ENCODE measurements at regions not wholly inside any gene's neighbourhood (a gene's known extent, or its start where the extent isn't known, plus 50 kb on each side); places are given as distances from the start of the nearest gene placed in this dataset.

GRCh38 chr2:217195658-217196446 is 336.0 kb upstream of the TNP1 start:
- in situ Hi-C loops (cut with MboI; ENCODE audit: low pct_unique_long_range_greater_than_20kb, low sequenced_read_pairs) = no loop called here
- DNase-seq = no peak

- no peak for DNase-seq
- in situ Hi-C loops (cut with MboI; ENCODE audit: low pct_unique_long_range_greater_than_20kb, low sequenced_read_pairs) = no loop called here
These were observed 335.2 kb upstream of the TNP1 start for GRCh38 chr2:217195016-217195415.

GRCh38 chr2:217193431-217194340 is 333.8 kb upstream of the TNP1 start:
- in situ Hi-C loops (cut with MboI; ENCODE audit: low pct_unique_long_range_greater_than_20kb, low sequenced_read_pairs) = no loop called here
- DNase-seq = no peak

- in situ Hi-C loops (cut with MboI; ENCODE audit: low pct_unique_long_range_greater_than_20kb, low sequenced_read_pairs) = no loop called here
- no peak for DNase-seq
These were observed 332.5 kb upstream of the TNP1 start for GRCh38 chr2:217192366-217192765.

GRCh38 chr2:217189747-217190146 is 329.9 kb upstream of the TNP1 start:
- in situ Hi-C loops (cut with MboI; ENCODE audit: low pct_unique_long_range_greater_than_20kb, low sequenced_read_pairs) = no loop called here
- DNase-seq = no peak

GRCh38 chr2:217189131-217189530 is 329.3 kb upstream of the TNP1 start:
- in situ Hi-C loops (cut with MboI; ENCODE audit: low pct_unique_long_range_greater_than_20kb, low sequenced_read_pairs) = no loop called here
- DNase-seq = no peak

- no peak for DNase-seq
- in situ Hi-C loops (cut with MboI; ENCODE audit: low pct_unique_long_range_greater_than_20kb, low sequenced_read_pairs) = no loop called here
These were observed 326.9 kb upstream of the TNP1 start for GRCh38 chr2:217186668-217187159.

- no peak for DNase-seq
- in situ Hi-C loops (cut with MboI; ENCODE audit: low pct_unique_long_range_greater_than_20kb, low sequenced_read_pairs) = no loop called here
These were observed 326.3 kb upstream of the TNP1 start for GRCh38 chr2:217186152-217186551.

- in situ Hi-C loops (cut with MboI; ENCODE audit: low pct_unique_long_range_greater_than_20kb, low sequenced_read_pairs) = no loop called here
- DNase-seq = no peak
These were observed 325.6 kb upstream of the TNP1 start for GRCh38 chr2:217185265-217185995.

- DNase-seq = no peak
- in situ Hi-C loops (cut with MboI; ENCODE audit: low pct_unique_long_range_greater_than_20kb, low sequenced_read_pairs) = no loop called here
These were observed 324.4 kb upstream of the TNP1 start for GRCh38 chr2:217184242-217184641.

- in situ Hi-C loops (cut with MboI; ENCODE audit: low pct_unique_long_range_greater_than_20kb, low sequenced_read_pairs) = no loop called here
- no peak for DNase-seq
These were observed 323.6 kb upstream of the TNP1 start for GRCh38 chr2:217183471-217183870.

- DNase-seq = no peak
- in situ Hi-C loops (cut with MboI; ENCODE audit: low pct_unique_long_range_greater_than_20kb, low sequenced_read_pairs) = no loop called here
These were observed 323.1 kb upstream of the TNP1 start for GRCh38 chr2:217182926-217183325.

- DNase-seq = no peak
- in situ Hi-C loops (cut with MboI; ENCODE audit: low pct_unique_long_range_greater_than_20kb, low sequenced_read_pairs) = no loop called here
These were observed 321.6 kb upstream of the TNP1 start for GRCh38 chr2:217181512-217181911.

- in situ Hi-C loops (cut with MboI; ENCODE audit: low pct_unique_long_range_greater_than_20kb, low sequenced_read_pairs) = no loop called here
- DNase-seq = no peak
These were observed 320.0 kb upstream of the TNP1 start for GRCh38 chr2:217179854-217180253.

GRCh38 chr2:217178341-217178740 is 318.5 kb upstream of the TNP1 start:
- in situ Hi-C loops (cut with MboI; ENCODE audit: low pct_unique_long_range_greater_than_20kb, low sequenced_read_pairs) = no loop called here
- DNase-seq = no peak

GRCh38 chr2:217177720-217178119 is 317.9 kb upstream of the TNP1 start:
- no peak for DNase-seq
- in situ Hi-C loops (cut with MboI; ENCODE audit: low pct_unique_long_range_greater_than_20kb, low sequenced_read_pairs) = no loop called here

GRCh38 chr2:217171874-217172273 is 312.0 kb upstream of the TNP1 start:
- in situ Hi-C loops (cut with MboI; ENCODE audit: low pct_unique_long_range_greater_than_20kb, low sequenced_read_pairs) = no loop called here
- no peak for DNase-seq

GRCh38 chr2:217168496-217168895 is 308.6 kb upstream of the TNP1 start:
- in situ Hi-C loops (cut with MboI; ENCODE audit: low pct_unique_long_range_greater_than_20kb, low sequenced_read_pairs) = no loop called here
- DNase-seq = no peak

GRCh38 chr2:217167531-217167930 is 307.7 kb upstream of the TNP1 start:
- no peak for DNase-seq
- in situ Hi-C loops (cut with MboI; ENCODE audit: low pct_unique_long_range_greater_than_20kb, low sequenced_read_pairs) = no loop called here

Data from KBM-7 (cell line).